ENCODE measurements at regions not wholly inside any gene's neighbourhood (a gene's known extent, or its start where the extent isn't known, plus 50 kb on each side); places are given as distances from the start of the nearest gene placed in this dataset.

- Histone ChIP-seq H3K27ac (ENCODE audit: low read depth in 2 of 2, low read length in 2 of 2) (no peak overlapping the region), H3K4me1 (ENCODE audit: control insufficient read depth in 2 of 3, insufficient read depth in 2 of 3, low read depth in 1 of 3, low read length in 3 of 3) (no peaks in the 10 kb centered on the region)
- FAIRE-seq = no peak
These were observed 134.0 kb downstream of the MREG start for GRCh38 chr2:215879331-215879730.

DNA sequence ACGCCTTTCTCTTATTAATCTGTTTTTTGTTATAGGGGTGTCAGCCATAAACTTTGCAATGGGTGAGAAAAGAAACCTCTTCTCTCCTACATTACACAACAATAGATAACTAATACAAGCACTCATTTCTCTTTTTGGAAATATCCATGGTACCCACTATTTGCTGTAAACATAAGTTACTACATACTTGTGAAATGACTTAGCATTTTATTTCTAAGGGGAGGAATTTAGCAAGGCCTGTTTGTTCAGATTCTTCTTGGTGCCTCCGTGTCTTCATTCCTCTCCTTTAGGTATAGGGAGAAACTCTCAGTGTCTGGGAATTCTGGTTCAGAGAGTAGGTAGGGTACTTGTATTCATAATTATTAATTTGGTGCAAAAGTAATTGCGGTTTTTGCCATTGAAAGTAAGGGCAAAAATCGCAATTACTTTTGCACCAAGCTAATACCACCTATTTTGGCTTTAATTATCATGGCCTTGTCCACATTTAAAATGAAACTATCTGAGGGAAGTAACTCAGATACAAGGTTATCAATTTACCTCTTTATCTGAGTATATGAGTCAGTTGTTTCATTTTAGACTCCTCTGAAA lies 134.8 kb downstream of the MREG start:
- FAIRE-seq (no peak), DNase-seq (no peak)
- no peaks in the 10 kb centered on the region for H3K36me3 ChIP-seq (ENCODE audit: control insufficient read depth in 2 of 3, insufficient read depth in 3 of 3, low read length in 3 of 3)
- no peak overlapping the region for H3K27ac ChIP-seq (ENCODE audit: low read depth in 2 of 2, low read length in 2 of 2)
- H3K9ac ChIP-seq (ENCODE audit: low read length in 3 of 3) = no peak overlapping the region
- peaks cover 0 to 5% (median 0%) of the 10 kb centered on the region in 3 donors for H3K9me3 ChIP-seq (ENCODE audit: control insufficient read depth in 2 of 3, insufficient read depth in 1 of 3, low read length in 3 of 3)
- no peaks in the 10 kb centered on the region for H3K4me1 ChIP-seq (ENCODE audit: control insufficient read depth in 2 of 3, insufficient read depth in 2 of 3, low read depth in 1 of 3, low read length in 3 of 3)
- H3K4me3 ChIP-seq (ENCODE audit: low read length in 3 of 3) = no peak overlapping the region
- no peaks in the 10 kb centered on the region for H3K27me3 ChIP-seq (ENCODE audit: control insufficient read depth, insufficient read depth, low read length)
- TF ChIP-seq CTCF (IDR thresholded peaks at IDR 0.05; ENCODE audit: borderline replicate concordance, extremely low read depth, insufficient read depth) = no peak
- intact Hi-C loops (cut with DNase I) = no loop called here

More at GRCh38 chr2:215879331-215879730, 134.0 kb downstream of the MREG start:
- Histone ChIP-seq H3K4me3 (ENCODE audit: low read length in 3 of 3) (no peak overlapping the region), H3K9ac (ENCODE audit: low read length in 3 of 3) (no peak overlapping the region), H3K27me3 (ENCODE audit: control insufficient read depth, insufficient read depth, low read length) (no peaks in the 10 kb centered on the region), H3K36me3 (ENCODE audit: control insufficient read depth in 2 of 3, insufficient read depth in 3 of 3, low read length in 3 of 3) (no peaks in the 10 kb centered on the region), H3K9me3 (ENCODE audit: control insufficient read depth in 2 of 3, insufficient read depth in 1 of 3, low read length in 3 of 3) (peaks cover 0 to 5% (median 0%) of the 10 kb centered on the region in 3 donors)
- TF ChIP-seq CTCF (IDR thresholded peaks at IDR 0.05; ENCODE audit: borderline replicate concordance, extremely low read depth, insufficient read depth) = no peak
- intact Hi-C loops (cut with DNase I) = no loop called here
- no peak for DNase-seq

DNA sequence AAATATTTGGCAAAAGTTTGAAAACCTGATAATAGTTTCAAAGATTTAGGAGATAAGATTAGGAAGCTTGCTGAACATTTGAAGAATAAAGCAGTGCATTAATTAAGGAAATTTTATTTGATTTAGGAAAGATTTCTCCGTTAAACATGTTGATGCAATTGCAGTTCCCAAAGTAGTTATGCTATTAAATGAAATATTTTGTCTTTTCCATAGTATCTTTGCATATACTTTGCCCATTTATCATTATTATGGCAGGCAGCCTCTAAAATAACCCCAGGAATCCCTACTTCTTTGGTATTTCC lies 136.5 kb downstream of the MREG start:
- H3K36me3 ChIP-seq (ENCODE audit: control insufficient read depth in 2 of 3, insufficient read depth in 3 of 3, low read length in 3 of 3) = no peaks in the 10 kb centered on the region
- H3K27ac ChIP-seq (ENCODE audit: low read depth in 2 of 2, low read length in 2 of 2) = no peak overlapping the region
- no peak for DNase-seq
- H3K27me3 ChIP-seq (ENCODE audit: control insufficient read depth, insufficient read depth, low read length) = no peaks in the 10 kb centered on the region
- no peak for TF ChIP-seq CTCF (IDR thresholded peaks at IDR 0.05; ENCODE audit: borderline replicate concordance, extremely low read depth, insufficient read depth)
- H3K4me1 ChIP-seq (ENCODE audit: control insufficient read depth in 2 of 3, insufficient read depth in 2 of 3, low read depth in 1 of 3, low read length in 3 of 3) = no peaks in the 10 kb centered on the region
- H3K9me3 ChIP-seq (ENCODE audit: control insufficient read depth in 2 of 3, insufficient read depth in 1 of 3, low read length in 3 of 3) = peaks cover 0 to 5% (median 0%) of the 10 kb centered on the region in 3 donors
- H3K4me3 ChIP-seq (ENCODE audit: low read length in 3 of 3) = no peak overlapping the region
- intact Hi-C loops (cut with DNase I) = no loop called here
- no peak overlapping the region for H3K9ac ChIP-seq (ENCODE audit: low read length in 3 of 3)
- no peak for FAIRE-seq
